ENCODE measurements at regions not wholly inside any gene's neighbourhood (a gene's known extent, or its start where the extent isn't known, plus 50 kb on each side); places are given as distances from the start of the nearest gene placed in this dataset.

DNA sequence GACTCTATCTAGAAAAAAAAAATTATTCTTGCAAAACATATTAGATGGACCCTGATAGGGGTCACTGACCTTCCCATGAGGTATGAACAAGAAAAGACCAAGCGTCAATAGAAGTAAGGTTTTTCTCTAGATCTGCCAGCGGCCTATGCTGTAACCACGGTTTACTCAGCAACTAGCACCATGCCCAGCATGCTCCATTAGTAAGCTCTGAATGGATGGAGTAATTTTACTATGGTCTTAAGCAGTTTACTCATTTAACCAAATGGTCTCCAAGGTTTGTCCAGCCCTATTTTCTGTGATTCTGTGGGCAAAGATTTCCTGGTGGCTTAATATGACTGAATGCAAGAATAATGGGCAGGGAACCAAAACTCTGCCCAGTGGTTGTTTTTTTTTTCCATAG is 113.9 kb downstream of the ADSS2 start:
- no peak for ATAC-seq (ENCODE audit: low read depth)
- Histone ChIP-seq H3K4me3 (ENCODE audit: severe bottlenecking) (no peak overlapping the region), H3K27me3 (ENCODE audit: insufficient read depth, poor library complexity, severe bottlenecking) (no peaks in the 10 kb centered on the region), H3K4me1 (ENCODE audit: insufficient read depth, poor library complexity, severe bottlenecking) (peaks cover 11% of the 10 kb centered on the region), H3K36me3 (ENCODE audit: low read depth) (no peaks in the 10 kb centered on the region), H3K27ac (ENCODE audit: poor library complexity, severe bottlenecking) (no peak overlapping the region), H3K9me3 (ENCODE audit: severe bottlenecking) (no peaks in the 10 kb centered on the region)
- TF ChIP-seq, protein P1, sequence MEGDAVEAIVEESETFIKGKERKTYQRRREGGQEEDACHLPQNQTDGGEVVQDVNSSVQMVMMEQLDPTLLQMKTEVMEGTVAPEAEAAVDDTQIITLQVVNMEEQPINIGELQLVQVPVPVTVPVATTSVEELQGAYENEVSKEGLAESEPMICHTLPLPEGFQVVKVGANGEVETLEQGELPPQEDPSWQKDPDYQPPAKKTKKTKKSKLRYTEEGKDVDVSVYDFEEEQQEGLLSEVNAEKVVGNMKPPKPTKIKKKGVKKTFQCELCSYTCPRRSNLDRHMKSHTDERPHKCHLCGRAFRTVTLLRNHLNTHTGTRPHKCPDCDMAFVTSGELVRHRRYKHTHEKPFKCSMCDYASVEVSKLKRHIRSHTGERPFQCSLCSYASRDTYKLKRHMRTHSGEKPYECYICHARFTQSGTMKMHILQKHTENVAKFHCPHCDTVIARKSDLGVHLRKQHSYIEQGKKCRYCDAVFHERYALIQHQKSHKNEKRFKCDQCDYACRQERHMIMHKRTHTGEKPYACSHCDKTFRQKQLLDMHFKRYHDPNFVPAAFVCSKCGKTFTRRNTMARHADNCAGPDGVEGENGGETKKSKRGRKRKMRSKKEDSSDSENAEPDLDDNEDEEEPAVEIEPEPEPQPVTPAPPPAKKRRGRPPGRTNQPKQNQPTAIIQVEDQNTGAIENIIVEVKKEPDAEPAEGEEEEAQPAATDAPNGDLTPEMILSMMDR (IDR thresholded peaks at IDR 0.05; ENCODE audit: poor library complexity, severe bottlenecking): no peak
- no peak for DNase-seq (ENCODE audit: low spot score)

DNA sequence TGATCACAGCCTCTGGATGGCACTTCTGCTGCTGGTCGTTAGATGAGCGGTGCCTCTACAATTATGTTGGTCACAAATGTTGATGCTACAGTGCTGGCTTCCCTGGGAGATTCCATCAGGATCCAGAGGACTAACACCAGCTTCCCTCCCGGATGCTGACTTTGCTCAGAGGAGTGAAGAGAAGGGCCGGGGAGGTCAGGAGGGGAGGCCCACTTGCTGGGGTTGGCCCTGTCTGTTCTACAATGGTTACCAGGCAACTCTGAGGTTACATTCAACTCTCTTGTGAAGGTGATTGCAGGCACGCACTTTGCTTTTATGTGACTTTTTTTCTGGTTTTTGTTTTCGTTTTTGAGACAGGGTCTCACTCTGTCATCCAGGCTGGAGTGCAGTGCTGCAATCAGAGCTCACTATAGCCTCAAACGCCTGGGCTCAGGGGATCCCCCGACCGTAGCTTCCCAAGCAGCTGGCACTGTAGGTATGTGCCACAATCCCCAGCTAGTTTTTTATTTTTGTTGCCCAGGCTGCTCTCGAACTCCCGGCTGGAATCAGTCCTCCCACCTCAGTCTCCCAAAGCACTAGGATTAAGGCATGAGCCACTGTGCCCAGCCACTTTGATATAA is 112.5 kb downstream of the ADSS2 start:
- Histone ChIP-seq H3K9me3 (ENCODE audit: severe bottlenecking) (no peaks in the 10 kb centered on the region), H3K27ac (ENCODE audit: poor library complexity, severe bottlenecking) (no peak overlapping the region), H3K4me3 (ENCODE audit: severe bottlenecking) (no peak overlapping the region), H3K4me1 (ENCODE audit: insufficient read depth, poor library complexity, severe bottlenecking) (peaks cover 11% of the 10 kb centered on the region), H3K27me3 (ENCODE audit: insufficient read depth, poor library complexity, severe bottlenecking) (no peaks in the 10 kb centered on the region), H3K36me3 (ENCODE audit: low read depth) (no peaks in the 10 kb centered on the region)
- ATAC-seq (ENCODE audit: low read depth): no peak
- no peak for DNase-seq (ENCODE audit: low spot score)
- TF ChIP-seq, protein P1 (IDR thresholded peaks at IDR 0.05; ENCODE audit: poor library complexity, severe bottlenecking): no peak

DNA sequence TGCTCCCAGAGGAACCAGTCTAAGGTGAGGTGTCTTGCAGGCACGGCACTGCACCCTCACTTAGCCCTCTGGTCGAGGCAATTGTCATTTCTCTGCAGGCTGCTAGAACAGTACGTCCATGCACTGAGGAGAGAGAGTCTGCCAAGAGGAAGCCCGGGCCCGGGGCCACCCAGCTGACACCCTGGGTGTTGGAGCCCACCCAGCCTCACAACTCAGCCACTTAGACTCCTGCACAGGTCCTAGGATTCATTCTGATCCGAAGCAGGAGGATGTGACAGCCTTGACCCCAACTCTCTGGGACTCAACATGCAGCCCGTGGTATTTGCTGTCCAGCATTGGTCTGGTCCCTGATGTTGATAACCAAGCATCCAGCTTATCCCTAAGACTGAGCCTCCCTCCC is 111.9 kb downstream of the ADSS2 start:
- peaks cover 11% of the 10 kb centered on the region for H3K4me1 ChIP-seq (ENCODE audit: insufficient read depth, poor library complexity, severe bottlenecking)
- H3K36me3 ChIP-seq (ENCODE audit: low read depth): no peaks in the 10 kb centered on the region
- DNase-seq (ENCODE audit: low spot score) (no peak), ATAC-seq (ENCODE audit: low read depth) (no peak)
- no peak overlapping the region for H3K4me3 ChIP-seq (ENCODE audit: severe bottlenecking)
- no peaks in the 10 kb centered on the region for H3K27me3 ChIP-seq (ENCODE audit: insufficient read depth, poor library complexity, severe bottlenecking)
- no peaks in the 10 kb centered on the region for H3K9me3 ChIP-seq (ENCODE audit: severe bottlenecking)
- H3K27ac ChIP-seq (ENCODE audit: poor library complexity, severe bottlenecking): no peak overlapping the region
- TF ChIP-seq, protein P1 (IDR thresholded peaks at IDR 0.05; ENCODE audit: poor library complexity, severe bottlenecking): no peak

DNA sequence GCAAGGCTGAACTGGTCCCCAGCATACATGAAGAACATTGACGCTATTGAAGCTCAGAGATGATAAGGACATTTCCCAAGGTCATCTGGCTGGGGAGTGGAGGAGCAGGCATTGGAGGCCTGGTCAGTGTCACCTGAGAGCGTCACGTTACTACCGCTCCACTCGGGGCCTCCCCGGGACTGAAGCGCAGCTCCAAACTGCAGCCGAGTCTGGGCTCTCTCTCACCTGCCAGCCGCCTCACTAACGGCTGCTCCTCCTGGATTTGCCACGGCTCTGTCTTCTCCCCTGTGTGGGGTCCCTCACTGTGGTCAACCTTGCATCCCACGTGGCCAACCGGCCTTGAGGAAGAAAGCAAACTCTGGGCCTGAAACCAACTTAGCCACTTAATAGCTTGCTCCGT is 111.3 kb downstream of the ADSS2 start:
- H3K36me3 ChIP-seq (ENCODE audit: low read depth): no peaks in the 10 kb centered on the region
- DNase-seq (ENCODE audit: low spot score) (no peak), ATAC-seq (ENCODE audit: low read depth) (no peak)
- H3K4me1 ChIP-seq (ENCODE audit: insufficient read depth, poor library complexity, severe bottlenecking): peaks cover 11% of the 10 kb centered on the region
- H3K27ac ChIP-seq (ENCODE audit: poor library complexity, severe bottlenecking): no peak overlapping the region
- no peaks in the 10 kb centered on the region for H3K27me3 ChIP-seq (ENCODE audit: insufficient read depth, poor library complexity, severe bottlenecking)
- H3K4me3 ChIP-seq (ENCODE audit: severe bottlenecking): no peak overlapping the region
- TF ChIP-seq, protein P1 (IDR thresholded peaks at IDR 0.05; ENCODE audit: poor library complexity, severe bottlenecking): no peak
- no peaks in the 10 kb centered on the region for H3K9me3 ChIP-seq (ENCODE audit: severe bottlenecking)

All from RWPE2 (cell line).